Putamen (tissue), 1 donor: ENCODE measurements at regions not wholly inside any gene's neighbourhood (a gene's known extent, or its start where the extent isn't known, plus 50 kb on each side); places are given as distances from the start of the nearest gene placed in this dataset.
"Not testable (repeated sequence)": the region's sequence is repeated elsewhere in the genome, so short reads cannot be mapped to it uniquely, and the experiment has no call there.

Source experiments
- DNase-seq: peaks from one replicate; pipeline ENCODE4 v3.0.0-alpha.2; 2016; ENCODE audit warnings: low spot score

DNA sequence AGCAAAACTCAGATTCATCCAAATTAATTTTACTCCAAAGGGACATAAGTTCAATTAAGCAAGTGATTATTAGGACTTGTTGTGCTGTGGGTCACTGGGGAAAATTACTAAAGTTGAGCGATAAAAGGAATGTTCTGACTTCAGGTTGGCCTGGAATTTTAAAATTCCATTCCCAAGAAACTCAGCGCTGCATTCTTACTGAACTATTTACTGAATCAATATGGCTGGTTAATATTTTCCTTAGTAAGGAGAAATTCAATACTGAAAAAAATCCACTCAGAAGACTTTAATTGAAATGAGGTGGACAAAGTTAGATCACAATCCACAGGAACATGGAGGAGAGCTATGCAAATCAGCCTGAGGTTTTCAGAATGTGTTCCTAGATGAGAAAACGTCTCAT, 578.9 kb upstream of the NR5A2 start:
- DNase-seq, result no peak

GRCh38 chr1:199449221-199449620, 578.3 kb upstream of the NR5A2 start:
- no peak for DNase-seq

DNA sequence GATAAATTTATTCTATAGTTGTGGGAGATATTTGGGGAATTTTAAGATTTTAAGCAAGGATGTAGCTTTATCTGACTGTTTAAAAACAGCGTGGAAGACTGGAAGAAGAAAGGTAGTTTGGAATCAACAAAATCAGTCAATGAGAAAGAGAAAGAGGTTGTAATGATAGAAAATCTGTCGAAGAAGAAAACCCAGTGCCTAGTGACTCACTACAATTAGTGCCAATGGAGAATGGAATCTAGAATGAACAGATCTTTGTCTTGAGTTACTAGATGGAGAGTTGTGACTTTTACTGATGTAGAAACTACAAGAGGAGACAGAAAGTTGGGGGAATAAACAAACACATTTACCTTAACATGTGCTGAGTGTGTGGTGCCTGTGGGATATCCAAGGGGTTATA, 577.8 kb upstream of the NR5A2 start:
- DNase-seq, result no peak

DNA sequence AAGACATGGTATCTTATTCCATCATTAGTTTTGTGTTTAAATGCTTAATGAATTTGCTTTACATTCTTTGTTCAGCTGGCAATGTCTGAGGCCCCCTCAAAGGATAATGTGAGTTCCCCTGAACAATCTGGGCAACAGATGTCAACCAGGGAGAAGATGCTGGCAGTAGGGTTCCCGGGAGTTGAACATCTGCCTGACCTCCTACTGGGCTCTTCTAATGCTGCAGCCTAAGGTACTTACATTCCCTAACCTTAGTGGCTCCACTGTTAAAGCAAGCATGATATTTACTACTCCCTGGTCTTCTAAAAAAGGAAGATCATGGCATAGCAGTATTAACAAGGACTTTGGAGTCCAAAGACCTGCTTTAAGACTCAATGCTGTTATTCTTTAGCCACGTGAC, 574.9 kb upstream of the NR5A2 start:
- no peak for DNase-seq

DNA sequence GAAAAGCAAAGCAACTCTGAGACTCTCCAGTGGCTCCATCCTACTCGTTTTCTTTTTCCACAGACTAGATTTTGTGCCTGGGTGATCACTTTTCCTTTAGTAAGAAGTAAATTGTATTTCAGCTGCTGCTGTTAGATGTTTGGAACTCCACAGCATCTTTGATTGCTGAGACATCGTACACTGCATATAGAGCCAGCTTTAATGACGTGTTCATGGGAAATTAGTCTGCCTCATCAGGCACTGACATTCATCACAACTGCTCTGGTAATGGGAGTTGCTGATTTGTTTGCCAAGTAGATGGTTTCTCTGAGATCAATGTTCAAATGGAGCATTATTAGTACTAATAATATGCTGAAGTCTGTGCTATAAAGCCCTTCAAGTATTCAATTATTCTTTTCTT, 573.8 kb upstream of the NR5A2 start:
- DNase-seq, result no peak

- no peak for DNase-seq
Measured at GRCh38 chr1:199460933-199461332, 566.6 kb upstream of the NR5A2 start.

- DNase-seq, result no peak
Measured at GRCh38 chr1:199463521-199464127, 563.9 kb upstream of the NR5A2 start.

DNA sequence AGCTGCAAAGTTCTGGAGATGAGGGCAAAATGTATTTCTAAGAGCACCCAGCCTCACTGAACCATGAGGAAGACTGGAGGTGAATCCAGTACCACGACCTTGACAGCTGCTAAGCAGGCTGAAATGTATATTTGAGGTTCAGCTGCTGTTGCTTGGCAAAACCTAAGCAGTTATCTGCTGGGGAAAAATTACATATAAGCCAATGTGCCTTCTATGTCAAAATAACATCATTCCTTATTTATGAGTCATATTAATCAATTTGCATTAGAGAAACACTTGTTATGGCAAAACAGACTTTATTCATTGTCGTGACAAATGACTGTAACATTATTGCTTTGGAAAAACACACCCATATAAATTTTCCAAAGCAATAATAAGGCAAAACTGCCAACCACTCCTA, 560.5 kb upstream of the NR5A2 start:
- DNase-seq, result no peak

DNA sequence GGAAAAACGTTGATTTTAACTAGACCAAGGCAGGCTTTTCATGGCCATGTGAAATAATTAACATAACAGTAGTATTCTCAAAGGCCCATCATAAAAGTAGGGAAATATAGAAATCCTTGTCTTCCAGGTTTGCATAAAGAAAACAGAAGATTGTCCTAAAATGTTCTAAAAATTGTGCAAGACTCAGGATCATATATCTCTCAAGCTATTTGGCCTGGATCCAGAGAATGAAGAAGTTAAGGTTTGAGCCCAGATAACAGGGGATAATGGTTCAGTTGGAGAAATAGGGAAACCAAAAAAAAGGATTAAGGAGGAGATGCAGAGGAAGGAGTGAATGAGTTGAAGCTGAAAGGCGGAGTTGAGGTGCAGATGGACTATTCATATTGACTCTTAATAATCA, 555.5 kb upstream of the NR5A2 start:
- no peak for DNase-seq

DNA sequence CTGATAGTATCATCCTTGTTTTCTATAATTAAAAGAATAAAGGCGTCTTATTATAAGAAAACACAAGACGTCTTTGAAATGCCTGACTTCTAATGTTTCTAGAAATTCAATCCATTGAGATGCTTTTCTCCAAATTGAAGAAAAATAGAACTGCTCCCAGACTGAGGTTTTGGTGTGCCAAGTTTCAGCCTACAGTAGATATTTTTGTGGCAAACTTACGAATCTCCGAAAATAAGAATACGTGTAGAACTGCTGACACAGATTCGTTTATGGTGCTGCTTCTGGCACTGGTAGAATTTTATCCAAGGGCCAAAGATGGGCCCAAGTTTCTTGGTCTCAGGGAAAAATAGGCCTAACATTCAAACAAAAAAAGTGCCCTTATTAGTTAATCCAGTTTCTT, 554.5 kb upstream of the NR5A2 start:
- no peak for DNase-seq

DNA sequence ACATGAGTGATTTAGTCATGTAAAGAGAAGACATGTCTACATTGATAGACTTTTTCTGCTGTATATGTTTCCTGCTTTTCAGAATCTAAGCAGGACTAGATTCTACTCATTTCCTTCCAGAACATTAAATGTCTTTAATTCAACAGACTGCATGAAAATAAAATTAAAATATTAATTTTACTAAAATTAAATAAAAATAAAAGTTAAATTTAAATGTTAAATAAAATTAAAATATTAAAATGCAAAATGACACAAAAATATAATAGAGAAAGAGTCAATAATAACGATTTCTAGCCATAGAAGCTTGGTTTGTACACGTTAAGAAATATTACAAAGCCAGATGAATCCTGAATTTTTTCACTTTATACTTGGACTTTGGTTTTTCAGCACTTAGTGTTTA, 552.8 kb upstream of the NR5A2 start:
- DNase-seq, result no peak

GRCh38 chr1:199482426-199482825, 545.1 kb upstream of the NR5A2 start:
- DNase-seq, result no peak

- no peak for DNase-seq
Measured at GRCh38 chr1:199489594-199489993, 537.9 kb upstream of the NR5A2 start.

GRCh38 chr1:199490769-199491527, 536.6 kb upstream of the NR5A2 start:
- DNase-seq, result no peak

DNA sequence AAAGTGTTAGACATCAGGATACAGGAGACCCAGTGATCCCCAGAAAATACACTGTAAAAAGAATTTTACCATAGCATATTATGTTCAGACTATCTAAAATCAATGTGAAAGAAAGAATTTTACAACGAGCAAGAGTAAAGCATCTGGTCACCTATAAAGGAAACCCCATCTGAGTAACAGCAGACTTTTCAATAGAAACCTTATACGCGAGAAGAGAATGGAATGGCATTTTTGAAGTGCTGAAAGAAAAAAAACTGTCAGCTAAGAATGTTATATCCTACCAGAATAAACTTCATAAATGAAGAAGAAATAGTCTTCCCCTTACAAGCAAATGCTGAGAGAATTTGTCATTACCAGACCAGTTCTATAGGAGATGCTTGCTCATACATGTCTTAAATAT, 532.1 kb upstream of the NR5A2 start:
- DNase-seq, result no peak

GRCh38 chr1:199498802-199499201, 528.7 kb upstream of the NR5A2 start:
- not testable (repeated sequence) for DNase-seq

DNA sequence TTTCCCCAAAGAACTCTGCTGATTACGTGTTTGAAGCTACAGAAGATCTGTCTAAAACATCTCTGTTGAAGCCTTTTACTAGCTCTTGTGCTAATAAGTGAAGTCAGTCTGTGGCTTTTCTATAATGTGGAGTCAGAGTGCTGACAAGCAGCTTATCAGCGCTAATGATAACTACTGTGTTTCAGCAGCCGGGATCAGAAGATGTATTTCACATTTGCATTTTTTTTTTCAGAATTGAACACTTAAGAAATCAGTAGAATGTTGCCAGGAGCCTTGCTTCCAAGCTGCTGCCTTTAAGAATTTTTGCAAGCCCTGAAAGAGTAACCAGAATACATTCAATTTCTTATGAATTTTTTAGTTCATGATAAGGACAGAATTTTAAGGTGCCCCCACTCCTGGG, 519.4 kb upstream of the NR5A2 start:
- no peak for DNase-seq

- no peak for DNase-seq
Measured at GRCh38 chr1:199508653-199509052, 518.9 kb upstream of the NR5A2 start.

DNA sequence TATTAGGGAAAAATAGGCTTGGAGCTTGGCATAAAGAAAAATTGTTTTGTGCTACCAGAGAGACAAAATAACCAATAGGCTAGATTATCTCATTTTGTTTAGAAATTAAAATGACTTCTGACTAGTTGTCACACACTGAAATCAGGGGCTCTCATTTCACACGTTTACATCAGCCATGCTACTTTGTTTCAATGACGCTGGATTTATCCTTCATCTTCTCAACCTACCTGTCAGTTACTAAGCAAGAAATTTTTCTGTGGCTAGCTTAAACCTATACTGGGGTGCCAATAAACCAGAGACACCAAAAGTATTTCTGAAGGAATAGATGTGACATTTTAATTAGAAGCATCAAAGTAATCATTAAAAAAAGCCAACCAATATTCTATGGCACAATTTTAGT, 518.1 kb upstream of the NR5A2 start:
- no peak for DNase-seq

DNA sequence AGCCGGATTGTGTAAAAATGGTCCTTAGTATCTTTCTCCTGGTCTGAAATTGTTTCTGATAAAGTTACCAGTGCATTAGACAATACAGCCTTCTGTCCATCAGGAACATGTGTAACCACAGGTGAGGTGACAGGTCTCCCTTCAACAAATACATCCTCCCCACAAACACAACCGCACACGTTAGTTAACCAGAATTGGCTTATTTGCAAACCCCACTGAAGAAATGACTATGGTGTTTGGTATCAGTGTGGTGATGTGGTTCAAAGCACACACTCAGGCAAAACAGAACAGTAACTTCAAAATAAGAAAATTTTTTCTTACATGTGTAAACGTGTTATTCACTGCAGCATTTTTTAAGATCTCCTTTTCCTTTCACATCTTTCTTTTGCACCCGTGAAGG, 517.2 kb upstream of the NR5A2 start:
- no peak for DNase-seq

- DNase-seq, result no peak
Measured at GRCh38 chr1:199512037-199512710, 515.3 kb upstream of the NR5A2 start.

DNA sequence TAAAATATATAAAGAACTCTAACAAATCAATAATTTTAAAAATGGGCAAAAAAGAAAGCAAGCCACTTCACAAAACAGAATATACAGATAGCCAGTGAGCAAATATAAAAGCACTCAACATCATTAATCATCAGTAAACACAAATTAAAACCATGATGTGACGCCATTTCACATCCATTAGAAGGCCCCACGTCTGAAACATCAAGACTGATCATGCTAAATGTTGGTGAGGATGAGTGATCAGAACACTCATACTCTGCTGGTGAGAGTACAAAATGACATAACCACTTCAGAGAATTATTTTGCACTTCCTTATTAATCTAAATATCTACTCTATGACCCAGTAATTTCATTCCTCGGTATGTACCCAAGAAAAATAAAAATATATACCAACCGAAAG, 512.2 kb upstream of the NR5A2 start:
- DNase-seq, result no peak

- DNase-seq, result no peak
Measured at GRCh38 chr1:199522338-199522737, 505.2 kb upstream of the NR5A2 start.

GRCh38 chr1:199522936-199523335, 504.6 kb upstream of the NR5A2 start:
- no peak for DNase-seq
